ENCODE measurements at regions not wholly inside any gene's neighbourhood (a gene's known extent, or its start where the extent isn't known, plus 50 kb on each side); places are given as distances from the start of the nearest gene placed in this dataset.

DNA sequence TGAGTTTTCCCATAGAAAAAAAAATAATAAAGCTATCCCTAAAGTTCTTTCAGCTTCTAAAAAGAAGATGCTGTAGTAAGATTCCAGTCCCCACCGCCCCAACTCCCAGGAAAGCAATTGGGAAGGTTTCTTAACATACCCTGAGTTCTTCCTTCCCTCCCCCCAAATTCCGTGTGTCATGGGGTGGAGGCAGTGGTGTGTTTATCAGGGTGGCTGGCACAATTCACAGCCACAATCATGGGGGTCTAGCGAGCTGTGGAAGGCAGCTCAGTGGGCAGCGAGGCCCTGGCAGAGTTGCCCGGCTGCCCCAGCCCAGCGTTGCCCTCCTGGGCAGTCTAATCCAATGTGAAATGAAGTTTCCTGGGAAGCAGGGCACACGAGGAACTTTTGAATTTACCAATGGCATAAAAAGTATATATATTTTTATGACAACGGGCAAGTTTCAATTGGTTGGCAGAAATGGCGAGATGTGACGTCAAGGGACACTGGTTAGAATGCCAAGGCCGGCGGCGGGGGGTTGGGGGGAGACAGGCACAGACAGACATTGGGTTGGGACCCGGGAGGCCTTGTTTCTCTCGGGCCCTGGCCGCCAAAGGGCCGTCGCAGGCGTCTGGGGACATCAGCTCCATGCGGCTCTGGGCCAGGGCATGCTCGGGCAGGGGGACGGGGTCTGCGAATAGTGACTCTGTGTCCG lies 80.7 kb upstream of the PPARA start:
- WGBS: 47% methylated on average over 23 of the region's 24 CpGs
- Histone ChIP-seq H3K27me3 (ENCODE audit: insufficient read depth, low read length) (peaks cover 96% of the 10 kb centered on the region), H3K4me1 (ENCODE audit: insufficient read depth, low read length) (no peaks in the 10 kb centered on the region), H3K27ac (ENCODE audit: low read depth, low read length) (no peak overlapping the region), H3K9ac (ENCODE audit: low read depth, low read length) (peak overlapping the region; percentile 21; the same call in 1 of the 2 replicates), H3K36me3 (ENCODE audit: insufficient read depth, low read length) (no peaks in the 10 kb centered on the region), H3K4me3 (ENCODE audit: low read length) (peak overlapping the region; percentile 54), H3K9me3 (ENCODE audit: insufficient read depth, low read depth, low read length) (no peaks in the 10 kb centered on the region)

DNA sequence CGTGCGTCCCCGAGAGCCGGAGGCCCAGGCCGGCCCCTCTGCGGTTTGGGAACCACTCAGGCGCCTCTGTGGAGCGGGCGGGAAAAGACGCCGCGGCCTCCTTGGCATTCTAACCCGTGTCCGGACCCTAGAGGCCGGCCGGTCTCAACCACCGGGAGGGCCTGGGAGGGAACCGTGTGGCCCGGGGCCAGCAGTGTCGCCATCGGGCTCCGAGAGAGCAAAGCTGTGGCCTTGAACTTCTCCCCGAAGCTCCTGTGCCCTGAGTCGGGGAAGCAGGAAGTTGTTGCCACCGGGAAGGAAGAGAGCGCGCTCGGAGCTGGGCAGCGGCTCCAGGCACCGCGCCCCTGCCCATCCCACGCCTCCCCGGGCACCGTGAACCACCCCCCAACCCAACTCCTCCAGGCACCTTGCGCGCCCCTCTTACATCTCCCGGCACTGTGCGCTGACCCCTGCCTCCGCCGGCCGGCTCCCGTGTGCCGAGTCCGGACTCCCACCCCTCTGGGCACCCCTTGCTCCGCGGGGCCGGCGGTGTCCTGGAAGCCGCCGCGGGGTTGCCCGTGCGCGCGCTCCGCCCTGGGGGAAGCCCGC lies 80.0 kb upstream of the PPARA start:
- Histone ChIP-seq H3K27ac (ENCODE audit: low read depth, low read length) (no peak overlapping the region), H3K9me3 (ENCODE audit: insufficient read depth, low read depth, low read length) (no peaks in the 10 kb centered on the region), H3K9ac (ENCODE audit: low read depth, low read length) (peak overlapping the region; percentile 21; the same call in 1 of the 2 replicates), H3K4me3 (ENCODE audit: low read length) (peak overlapping the region; percentile 54), H3K4me1 (ENCODE audit: insufficient read depth, low read length) (no peaks in the 10 kb centered on the region), H3K36me3 (ENCODE audit: insufficient read depth, low read length) (no peaks in the 10 kb centered on the region), H3K27me3 (ENCODE audit: insufficient read depth, low read length) (peaks cover 96% of the 10 kb centered on the region)
- 1% methylated on average over 57 of the region's 57 CpGs for WGBS

DNA sequence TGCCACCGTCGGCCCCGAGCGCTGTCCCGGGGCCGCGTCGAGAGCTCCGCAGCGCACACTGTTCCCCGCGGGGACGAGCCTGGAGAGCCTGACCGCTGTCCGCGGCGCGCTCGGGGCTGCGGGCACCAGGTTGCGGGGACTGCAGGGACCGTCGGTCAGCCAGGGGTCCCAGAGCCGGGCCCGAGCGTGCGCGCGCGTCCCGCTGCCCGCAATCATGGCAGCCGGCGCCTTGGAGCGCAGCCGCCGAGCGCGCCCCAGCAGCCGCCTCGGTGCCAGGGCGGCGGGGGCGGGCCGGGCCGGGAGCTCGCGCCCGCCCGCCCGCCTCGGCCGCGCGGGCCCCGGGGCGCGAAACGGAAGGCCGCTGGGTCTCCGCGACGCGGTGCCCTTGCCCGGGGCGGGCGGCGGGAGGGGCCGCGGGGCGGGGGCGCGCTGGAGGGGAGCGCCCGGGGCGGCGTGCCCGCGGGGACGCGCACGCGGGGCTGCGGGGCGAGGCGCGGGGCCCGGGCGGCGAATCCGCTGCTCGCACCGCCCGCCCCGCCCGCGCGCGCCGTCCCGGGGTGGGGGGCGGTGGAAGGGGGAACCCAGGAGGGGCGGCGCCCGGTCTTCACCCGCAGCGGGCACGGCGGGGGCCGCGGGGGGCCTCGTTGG lies 79.4 kb upstream of the PPARA start:
- no peaks in the 10 kb centered on the region for H3K4me1 ChIP-seq (ENCODE audit: insufficient read depth, low read length)
- H3K27me3 ChIP-seq (ENCODE audit: insufficient read depth, low read length): peaks cover 96% of the 10 kb centered on the region
- H3K36me3 ChIP-seq (ENCODE audit: insufficient read depth, low read length): no peaks in the 10 kb centered on the region
- H3K4me3 ChIP-seq (ENCODE audit: low read length): peak overlapping the region; percentile 54
- peak overlapping the region; percentile 44; the same call in 1 of the 2 replicates for H3K9ac ChIP-seq (ENCODE audit: low read depth, low read length)
- H3K9me3 ChIP-seq (ENCODE audit: insufficient read depth, low read depth, low read length): no peaks in the 10 kb centered on the region
- under 1% methylated on average over 112 of the region's 112 CpGs for WGBS
- H3K27ac ChIP-seq (ENCODE audit: low read depth, low read length): no peak overlapping the region

DNA sequence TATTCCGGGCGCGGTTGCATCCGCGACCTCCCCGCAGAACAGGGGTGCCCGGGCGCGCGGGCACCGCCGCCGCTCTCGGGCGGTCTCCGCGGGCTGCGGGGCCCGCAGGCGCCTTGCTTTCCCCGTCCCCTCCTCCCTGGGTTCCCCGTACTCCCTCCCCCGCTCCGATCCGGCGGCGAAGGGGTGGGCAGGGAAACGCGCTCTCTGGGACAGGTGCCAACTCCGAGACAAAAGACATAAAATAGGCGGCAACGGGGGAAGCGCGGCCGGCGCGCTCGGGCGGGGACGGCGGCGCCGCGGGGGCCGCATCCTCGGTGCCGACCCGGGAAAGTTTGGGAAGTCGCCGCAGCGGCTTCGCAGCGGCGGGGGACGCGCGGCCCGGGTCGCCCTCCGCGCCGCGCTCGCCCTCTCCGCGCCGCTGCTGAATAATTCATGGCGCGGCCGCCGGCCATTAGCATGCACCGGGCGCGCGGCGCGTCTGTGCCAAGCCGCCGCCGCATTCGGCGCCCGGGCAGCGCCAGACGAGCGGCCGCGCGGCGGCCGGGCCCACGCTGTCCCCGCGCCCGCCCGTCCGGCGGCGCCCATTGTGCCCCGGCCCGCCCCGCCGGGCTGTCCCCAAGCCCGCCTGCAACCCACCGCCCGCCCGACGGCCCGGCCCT lies 78.7 kb upstream of the PPARA start:
- peak overlapping the region; percentile 60; the same call in 1 of the 2 replicates for H3K9ac ChIP-seq (ENCODE audit: low read depth, low read length)
- no peaks in the 10 kb centered on the region for H3K36me3 ChIP-seq (ENCODE audit: insufficient read depth, low read length)
- under 1% methylated on average over 109 of the region's 109 CpGs for WGBS
- no peaks in the 10 kb centered on the region for H3K4me1 ChIP-seq (ENCODE audit: insufficient read depth, low read length)
- H3K4me3 ChIP-seq (ENCODE audit: low read length): peak overlapping the region; percentile 49
- peaks cover 96% of the 10 kb centered on the region for H3K27me3 ChIP-seq (ENCODE audit: insufficient read depth, low read length)
- no peak overlapping the region for H3K27ac ChIP-seq (ENCODE audit: low read depth, low read length)
- H3K9me3 ChIP-seq (ENCODE audit: insufficient read depth, low read depth, low read length): no peaks in the 10 kb centered on the region

DNA sequence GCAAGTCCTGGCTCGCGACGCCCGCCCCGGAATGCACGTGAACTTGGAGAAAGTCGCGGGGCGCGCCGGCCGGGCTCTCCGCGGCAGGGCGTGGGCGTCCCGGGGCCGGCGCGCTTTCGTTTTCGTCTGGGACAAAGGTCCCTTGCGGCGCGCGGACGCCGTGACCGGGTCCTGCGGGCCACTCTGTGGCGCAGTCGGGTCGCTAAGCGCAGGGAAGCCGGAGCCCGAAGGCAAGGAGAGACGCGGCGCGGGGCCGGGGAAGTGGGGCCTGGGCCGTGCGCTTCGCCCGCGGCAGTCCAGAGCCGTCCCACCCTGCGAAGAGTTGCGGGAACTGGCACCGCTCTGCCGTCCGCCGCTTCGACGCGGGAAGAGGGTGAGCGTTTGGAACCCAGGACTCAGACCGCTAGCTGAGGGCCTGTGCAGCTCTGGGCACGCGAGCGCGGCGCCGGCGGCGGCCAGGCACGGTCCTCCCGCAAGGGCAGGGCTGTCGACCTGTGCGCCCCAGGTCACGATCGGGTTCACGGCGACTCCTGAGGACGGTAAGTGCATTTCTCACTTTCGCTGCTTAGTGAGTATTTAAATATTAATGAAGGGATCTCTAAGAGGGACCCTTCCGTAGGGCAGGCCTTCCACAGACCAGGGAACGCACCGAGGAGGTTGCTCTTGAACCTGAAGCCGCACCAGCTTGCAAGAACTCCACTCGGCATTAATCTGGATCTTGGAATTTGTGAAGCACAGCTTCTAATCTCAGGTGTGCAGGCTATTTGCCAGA lies 78.0 kb upstream of the PPARA start:
- Histone ChIP-seq H3K4me3 (ENCODE audit: low read length) (peak overlapping the region; percentile 49), H3K9ac (ENCODE audit: low read depth, low read length) (peak overlapping the region; percentile 60; the same call in 1 of the 2 replicates), H3K27ac (ENCODE audit: low read depth, low read length) (no peak overlapping the region), H3K36me3 (ENCODE audit: insufficient read depth, low read length) (no peaks in the 10 kb centered on the region), H3K4me1 (ENCODE audit: insufficient read depth, low read length) (no peaks in the 10 kb centered on the region), H3K9me3 (ENCODE audit: insufficient read depth, low read depth, low read length) (no peaks in the 10 kb centered on the region), H3K27me3 (ENCODE audit: insufficient read depth, low read length) (peaks cover 93% of the 10 kb centered on the region)
- WGBS: 5% methylated on average over 81 of the region's 81 CpGs

DNA sequence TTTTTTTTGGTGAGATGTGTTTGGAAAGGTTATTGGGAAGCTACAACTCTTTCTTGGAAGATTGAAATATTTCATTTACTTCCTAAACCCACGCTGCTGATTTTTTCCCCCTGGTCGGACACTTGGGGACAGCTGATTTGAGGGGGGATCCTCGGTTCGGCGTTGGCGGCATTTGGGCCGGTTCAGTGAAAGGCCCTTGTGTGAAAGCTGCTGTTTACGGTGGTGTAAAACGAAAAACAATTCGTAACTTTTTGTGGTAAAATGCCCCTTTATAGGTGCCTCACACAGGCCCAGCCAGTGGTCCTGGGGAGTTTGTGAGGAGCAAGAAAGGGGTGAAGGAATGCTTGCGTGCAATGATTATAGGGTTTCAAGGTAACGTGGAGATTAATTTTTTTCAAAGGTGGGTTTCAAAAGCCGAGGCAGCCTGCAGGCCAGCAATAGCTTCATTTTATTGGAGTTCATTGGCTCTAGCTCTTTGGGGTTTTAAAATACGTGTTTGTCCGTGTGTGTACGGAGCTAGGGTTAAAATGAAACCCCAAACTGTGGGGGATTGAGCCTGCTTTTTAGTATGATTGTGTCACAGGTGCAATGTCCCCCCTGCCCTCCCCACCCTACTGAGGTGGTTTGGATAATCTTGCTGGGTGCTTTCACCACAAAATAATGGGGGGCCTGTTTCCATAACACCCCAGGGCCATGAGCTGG lies 77.2 kb upstream of the PPARA start:
- Histone ChIP-seq H3K9ac (ENCODE audit: low read depth, low read length) (no peak overlapping the region), H3K36me3 (ENCODE audit: insufficient read depth, low read length) (no peaks in the 10 kb centered on the region), H3K27me3 (ENCODE audit: insufficient read depth, low read length) (peaks cover 86% of the 10 kb centered on the region), H3K4me3 (ENCODE audit: low read length) (peak overlapping the region; percentile 49; the same call in 1 of the 2 replicates), H3K9me3 (ENCODE audit: insufficient read depth, low read depth, low read length) (no peaks in the 10 kb centered on the region), H3K4me1 (ENCODE audit: insufficient read depth, low read length) (no peaks in the 10 kb centered on the region; the same call in 1 of the 2 replicates), H3K27ac (ENCODE audit: low read depth, low read length) (no peak overlapping the region)
- 89% methylated on average over 16 of the region's 16 CpGs for WGBS

DNA sequence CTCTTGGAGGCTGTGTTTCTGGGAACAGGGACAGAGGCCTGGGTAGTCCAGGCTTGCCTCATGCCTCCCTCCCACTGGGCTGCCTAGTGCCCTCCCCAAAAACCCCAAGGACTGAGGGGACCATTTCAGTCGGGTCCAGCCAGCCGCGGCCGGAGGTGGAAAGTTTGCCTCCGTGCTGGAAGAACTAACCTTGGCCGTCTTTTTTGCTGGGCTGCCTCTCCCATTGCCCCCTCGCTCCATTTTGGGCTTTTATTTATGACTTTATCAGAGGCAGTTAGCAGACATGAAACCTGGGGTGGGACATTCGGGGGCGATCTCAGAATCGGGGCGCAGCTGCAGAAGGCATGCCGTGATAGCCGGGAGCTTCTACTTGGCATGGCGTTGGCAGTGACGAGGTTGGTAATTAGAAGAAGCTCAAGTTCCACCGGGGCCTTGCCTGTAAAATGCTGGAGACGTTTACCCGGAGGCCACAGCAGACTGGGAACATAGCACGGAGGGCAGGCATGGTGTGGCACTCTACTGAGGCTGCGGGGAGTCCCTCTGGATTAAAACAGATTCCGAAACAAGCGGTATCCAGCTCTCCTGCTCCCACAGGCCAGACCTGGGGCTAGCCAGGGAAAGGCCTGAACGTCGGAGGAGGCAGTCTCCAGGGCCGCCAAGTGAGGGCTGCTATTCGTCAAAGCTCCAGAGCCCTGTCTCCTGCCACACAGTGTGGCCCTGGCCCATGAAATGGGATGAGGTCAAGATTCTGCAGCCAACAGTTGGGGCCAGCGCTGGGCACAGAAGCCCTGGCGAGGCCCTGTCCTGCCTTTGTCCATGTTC lies 76.4 kb upstream of the PPARA start:
- Histone ChIP-seq H3K4me3 (ENCODE audit: low read length) (no peak overlapping the region), H3K27me3 (ENCODE audit: insufficient read depth, low read length) (peaks cover 80% of the 10 kb centered on the region), H3K36me3 (ENCODE audit: insufficient read depth, low read length) (no peaks in the 10 kb centered on the region), H3K27ac (ENCODE audit: low read depth, low read length) (no peak overlapping the region), H3K9ac (ENCODE audit: low read depth, low read length) (no peak overlapping the region), H3K4me1 (ENCODE audit: insufficient read depth, low read length) (no peaks in the 10 kb centered on the region; the same call in 1 of the 2 replicates), H3K9me3 (ENCODE audit: insufficient read depth, low read depth, low read length) (no peaks in the 10 kb centered on the region)
- 93% methylated on average over 28 of the region's 28 CpGs for WGBS

DNA sequence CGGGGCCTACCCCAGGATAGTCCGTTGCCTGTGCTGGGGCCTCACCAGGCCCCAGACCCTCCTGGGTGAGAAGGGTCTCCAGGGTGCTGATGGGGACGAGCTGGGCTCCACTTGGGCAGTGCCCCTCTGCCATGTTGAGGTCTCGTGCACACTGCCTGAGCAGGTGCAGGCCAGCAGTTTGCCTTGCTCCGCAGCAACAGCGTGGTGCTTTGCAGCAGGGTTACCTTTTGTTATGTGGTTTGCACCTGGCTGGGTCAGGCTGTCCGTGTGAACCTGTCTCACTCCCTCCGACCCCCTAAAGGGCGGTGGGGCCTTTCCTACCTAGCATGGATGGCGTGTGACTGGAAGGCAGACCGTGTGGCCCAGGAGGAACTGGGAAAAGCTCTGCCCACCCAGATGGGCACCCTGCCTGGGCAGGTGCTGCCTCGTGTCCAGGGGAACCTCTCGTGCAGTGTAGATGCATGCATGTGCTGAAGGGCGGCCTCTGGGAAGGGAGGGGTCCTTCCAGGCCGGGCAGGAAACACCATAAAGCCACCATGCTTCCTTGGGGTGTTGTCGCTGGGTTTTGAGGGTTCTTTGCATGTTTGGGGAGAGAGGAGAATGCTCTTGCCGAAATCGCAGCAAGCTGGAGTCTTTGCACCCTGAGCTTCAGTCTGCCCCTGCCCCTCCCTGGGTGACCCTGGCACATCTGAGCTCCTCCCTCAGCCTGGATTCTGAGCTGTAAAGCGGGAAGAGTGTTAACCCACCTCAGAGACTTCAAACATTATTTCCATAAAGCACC lies 75.4 kb upstream of the PPARA start:
- Histone ChIP-seq H3K9ac (ENCODE audit: low read depth, low read length) (no peak overlapping the region), H3K9me3 (ENCODE audit: insufficient read depth, low read depth, low read length) (no peaks in the 10 kb centered on the region), H3K27ac (ENCODE audit: low read depth, low read length) (no peak overlapping the region), H3K4me1 (ENCODE audit: insufficient read depth, low read length) (no peaks in the 10 kb centered on the region; the same call in 1 of the 2 replicates), H3K27me3 (ENCODE audit: insufficient read depth, low read length) (peaks cover 70% of the 10 kb centered on the region), H3K4me3 (ENCODE audit: low read length) (no peak overlapping the region), H3K36me3 (ENCODE audit: insufficient read depth, low read length) (no peaks in the 10 kb centered on the region)
- WGBS: 88% methylated on average over 19 of the region's 19 CpGs

DNA sequence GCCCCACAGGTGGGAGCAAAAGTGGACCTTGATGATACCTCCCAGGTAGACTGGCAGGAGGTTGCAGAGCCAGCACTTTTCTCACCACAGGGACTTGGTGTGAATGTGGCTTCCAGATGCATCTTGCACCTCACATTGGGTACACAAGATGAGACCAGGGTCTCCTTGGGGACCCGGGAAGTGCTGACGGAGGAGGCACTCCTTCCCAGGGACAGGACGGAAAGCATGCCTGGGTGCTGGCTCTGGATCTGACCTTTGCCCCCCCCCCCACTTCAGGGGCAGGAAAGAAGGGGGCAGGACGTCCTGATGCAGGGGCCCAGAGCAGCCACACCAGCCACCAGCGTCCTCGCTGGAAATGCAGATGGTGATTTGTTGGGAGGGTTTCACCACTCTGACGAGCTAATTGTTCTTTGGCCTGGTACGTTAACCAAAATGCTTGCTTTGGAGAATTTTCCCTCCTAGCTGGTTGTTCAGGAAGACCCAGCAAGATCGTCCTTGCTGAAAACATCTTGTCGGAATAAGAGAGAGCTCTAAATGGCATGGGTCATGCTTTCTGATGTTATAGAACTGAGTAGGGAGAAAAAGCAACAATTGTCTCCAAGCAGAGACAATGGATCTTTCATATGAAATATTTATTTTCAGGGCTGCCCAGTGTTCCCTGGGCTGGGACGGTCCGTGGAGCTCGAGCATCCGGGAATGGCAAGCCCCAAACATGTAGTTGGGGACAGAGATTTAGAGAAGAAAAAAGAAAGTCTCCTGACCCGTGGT lies 74.4 kb upstream of the PPARA start:
- H3K36me3 ChIP-seq (ENCODE audit: insufficient read depth, low read length): no peaks in the 10 kb centered on the region
- H3K4me3 ChIP-seq (ENCODE audit: low read length): no peak overlapping the region
- no peaks in the 10 kb centered on the region; the same call in 1 of the 2 replicates for H3K4me1 ChIP-seq (ENCODE audit: insufficient read depth, low read length)
- H3K27ac ChIP-seq (ENCODE audit: low read depth, low read length): no peak overlapping the region
- no peaks in the 10 kb centered on the region for H3K9me3 ChIP-seq (ENCODE audit: insufficient read depth, low read depth, low read length)
- H3K27me3 ChIP-seq (ENCODE audit: insufficient read depth, low read length): peaks cover 61% of the 10 kb centered on the region
- no peak overlapping the region for H3K9ac ChIP-seq (ENCODE audit: low read depth, low read length)
- 91% methylated on average over 15 of the region's 15 CpGs for WGBS

Measured in HUES64 (cell line).